GM12801 (cell line): ENCODE measurements at regions not wholly inside any gene's neighbourhood (a gene's known extent, or its start where the extent isn't known, plus 50 kb on each side); places are given as distances from the start of the nearest gene placed in this dataset.

Source experiments
- CTCF ChIP-seq: IDR thresholded peaks from one replicate; pipeline ENCODE4 v1.5.1; 2011; ENCODE audit warnings: control low read depth; ENCODE audit not compliant: insufficient read length; ENCODE audit errors: extremely low read depth

- TF ChIP-seq CTCF: no peak
Measured at GRCh38 chr12:46573347-46573658, 200.7 kb upstream of the SLC38A2 start.

- no peak for TF ChIP-seq CTCF
Measured at GRCh38 chr12:46572644-46573346, 200.2 kb upstream of the SLC38A2 start.

- TF ChIP-seq CTCF: no peak
Measured at GRCh38 chr12:46571608-46572007, 199.0 kb upstream of the SLC38A2 start.

GRCh38 chr12:46569826-46570439, 197.4 kb upstream of the SLC38A2 start:
- TF ChIP-seq CTCF: no peak

- TF ChIP-seq CTCF: no peak
Measured at GRCh38 chr12:46567667-46568066, 195.1 kb upstream of the SLC38A2 start.

GRCh38 chr12:46562625-46563225, 190.2 kb upstream of the SLC38A2 start:
- TF ChIP-seq CTCF: no peak

GRCh38 chr12:46560874-46561273, 188.3 kb upstream of the SLC38A2 start:
- TF ChIP-seq CTCF: no peak
